ENCODE measurements at regions not wholly inside any gene's neighbourhood (a gene's known extent, or its start where the extent isn't known, plus 50 kb on each side); places are given as distances from the start of the nearest gene placed in this dataset.
"Not testable (repeated sequence)": the region's sequence is repeated elsewhere in the genome, so short reads cannot be mapped to it uniquely, and the experiment has no call there.

DNA sequence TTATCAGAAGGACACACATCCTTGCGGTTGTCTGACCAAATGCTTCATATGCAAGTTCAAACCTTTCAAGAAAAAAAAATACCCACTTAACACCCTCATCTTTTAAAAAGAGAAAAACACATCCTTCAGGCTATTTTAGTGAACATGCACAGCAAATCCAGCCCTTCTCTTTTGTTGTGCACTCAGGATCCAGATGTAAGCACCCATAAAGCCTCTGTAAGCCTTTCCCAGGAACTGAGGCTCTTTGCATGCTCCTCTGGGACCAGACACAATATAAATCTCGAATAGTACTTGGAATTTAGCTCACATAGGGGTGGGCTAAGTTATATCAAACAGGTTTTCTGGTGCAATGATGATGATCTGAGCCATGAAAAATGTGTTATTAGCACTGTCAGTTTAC is 308.8 kb upstream of the FAM98A start:
- H3K9me3 ChIP-seq (ENCODE audit: insufficient read depth, low read depth): no peaks in the 10 kb centered on the region
- no peaks in the 10 kb centered on the region for H4K20me1 ChIP-seq (ENCODE audit: insufficient read depth)
- no peak overlapping the region for H3K4me2 ChIP-seq
- DNase-seq: no peak
- no peak overlapping the region for H3K4me3 ChIP-seq
- intact Hi-C loops (cut with micrococcal nuclease; ENCODE audit: unreplicated experiment): no loop called here
- H3K4me1 ChIP-seq (replicated peaks; ENCODE audit: insufficient read depth): no peaks in the 10 kb centered on the region
- H3K9me2 ChIP-seq (ENCODE audit: insufficient read depth): no peaks in the 10 kb centered on the region
- no peaks in the 10 kb centered on the region for H3K36me3 ChIP-seq (ENCODE audit: low read depth)
- no peak for TF ChIP-seq EZH2 (IDR thresholded peaks at IDR 0.05; ENCODE audit: low read depth)
- TF ChIP-seq, protein P1, sequence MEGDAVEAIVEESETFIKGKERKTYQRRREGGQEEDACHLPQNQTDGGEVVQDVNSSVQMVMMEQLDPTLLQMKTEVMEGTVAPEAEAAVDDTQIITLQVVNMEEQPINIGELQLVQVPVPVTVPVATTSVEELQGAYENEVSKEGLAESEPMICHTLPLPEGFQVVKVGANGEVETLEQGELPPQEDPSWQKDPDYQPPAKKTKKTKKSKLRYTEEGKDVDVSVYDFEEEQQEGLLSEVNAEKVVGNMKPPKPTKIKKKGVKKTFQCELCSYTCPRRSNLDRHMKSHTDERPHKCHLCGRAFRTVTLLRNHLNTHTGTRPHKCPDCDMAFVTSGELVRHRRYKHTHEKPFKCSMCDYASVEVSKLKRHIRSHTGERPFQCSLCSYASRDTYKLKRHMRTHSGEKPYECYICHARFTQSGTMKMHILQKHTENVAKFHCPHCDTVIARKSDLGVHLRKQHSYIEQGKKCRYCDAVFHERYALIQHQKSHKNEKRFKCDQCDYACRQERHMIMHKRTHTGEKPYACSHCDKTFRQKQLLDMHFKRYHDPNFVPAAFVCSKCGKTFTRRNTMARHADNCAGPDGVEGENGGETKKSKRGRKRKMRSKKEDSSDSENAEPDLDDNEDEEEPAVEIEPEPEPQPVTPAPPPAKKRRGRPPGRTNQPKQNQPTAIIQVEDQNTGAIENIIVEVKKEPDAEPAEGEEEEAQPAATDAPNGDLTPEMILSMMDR (conservative IDR thresholded peaks at IDR 0.05): no peak
- H3K79me2 ChIP-seq (ENCODE audit: low read depth): no peaks in the 10 kb centered on the region
- H3K27ac ChIP-seq: no peak overlapping the region
- peaks cover 8% of the 10 kb centered on the region for H3K27me3 ChIP-seq (ENCODE audit: insufficient read depth, low read depth)
- H2AFZ ChIP-seq: no peak overlapping the region
- no peaks in the 10 kb centered on the region for H3F3A ChIP-seq (ENCODE audit: insufficient read depth, low read depth)
- ChIA-PET POLR2A (ENCODE audit: unreplicated experiment) (no interaction called here), CTCF (no interaction called here)
- no TSS peak for BruUV-seq (replicated peaks)

DNA sequence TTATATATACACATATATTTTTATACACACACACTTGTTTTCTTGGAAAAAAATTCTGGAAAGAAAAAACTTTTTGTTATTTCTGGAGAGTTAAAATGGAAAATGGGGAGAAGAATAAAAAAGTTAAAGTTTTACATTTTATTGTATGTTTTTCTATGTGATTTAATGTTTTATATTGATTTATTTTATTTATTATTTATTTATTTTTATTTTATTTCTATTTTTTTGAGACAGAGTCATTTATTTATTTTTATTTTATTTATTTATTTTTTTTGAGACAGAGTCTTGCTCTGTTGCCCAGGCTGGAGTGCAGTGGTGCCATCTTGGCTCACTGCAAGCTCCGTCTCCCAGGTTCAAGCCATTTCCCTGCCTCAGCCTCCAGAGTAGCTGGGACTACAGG is 307.0 kb upstream of the FAM98A start:
- BruUV-seq (replicated peaks); H3F3A ChIP-seq (ENCODE audit: insufficient read depth, low read depth); H3K9me3 ChIP-seq (ENCODE audit: insufficient read depth, low read depth); H3K4me3 ChIP-seq; H4K20me1 ChIP-seq (ENCODE audit: insufficient read depth); CTCF ChIA-PET; H3K9me2 ChIP-seq (ENCODE audit: insufficient read depth); H3K4me2 ChIP-seq; H2AFZ ChIP-seq; H3K27ac ChIP-seq; H3K4me1 ChIP-seq (replicated peaks; ENCODE audit: insufficient read depth); DNase-seq; H3K79me2 ChIP-seq (ENCODE audit: low read depth); intact Hi-C loops (cut with micrococcal nuclease; ENCODE audit: unreplicated experiment); H3K36me3 ChIP-seq (ENCODE audit: low read depth); POLR2A ChIA-PET (ENCODE audit: unreplicated experiment): not testable (repeated sequence)
- peaks cover 12% of the 10 kb centered on the region for H3K27me3 ChIP-seq (ENCODE audit: insufficient read depth, low read depth)

DNA sequence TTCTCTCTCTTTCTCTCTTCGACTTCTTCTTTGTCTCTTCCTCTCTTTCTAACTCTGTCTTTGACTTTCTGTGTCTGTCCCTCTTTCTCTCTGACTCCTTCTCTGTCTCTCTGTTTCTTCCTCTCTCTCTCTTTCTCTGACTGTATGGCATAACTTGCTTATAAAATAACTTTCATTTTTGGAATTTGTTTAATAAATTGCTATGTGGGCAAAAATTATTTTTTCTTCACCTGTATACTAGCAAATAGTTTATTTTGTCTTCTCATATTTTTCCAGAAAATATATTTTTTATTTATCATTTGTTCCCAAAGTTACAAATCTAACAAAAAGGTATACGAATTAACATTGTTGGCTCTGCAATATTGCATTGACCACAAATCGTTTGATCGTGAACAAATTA is 305.7 kb upstream of the FAM98A start:
- H3K27ac ChIP-seq: no peak overlapping the region
- no peaks in the 10 kb centered on the region for H3K4me1 ChIP-seq (replicated peaks; ENCODE audit: insufficient read depth)
- POLR2A ChIA-PET (ENCODE audit: unreplicated experiment): no interaction called here
- no peaks in the 10 kb centered on the region for H3K36me3 ChIP-seq (ENCODE audit: low read depth)
- no peaks in the 10 kb centered on the region for H4K20me1 ChIP-seq (ENCODE audit: insufficient read depth)
- DNase-seq: no peak
- H2AFZ ChIP-seq: 0 out of 2 replicates have a peak overlapping the region, but pooled peaks have one; percentile 61
- H3K9me3 ChIP-seq (ENCODE audit: insufficient read depth, low read depth): no peaks in the 10 kb centered on the region
- H3K4me3 ChIP-seq: no peak overlapping the region
- no peaks in the 10 kb centered on the region for H3K9me2 ChIP-seq (ENCODE audit: insufficient read depth)
- H3F3A ChIP-seq (ENCODE audit: insufficient read depth, low read depth): no peaks in the 10 kb centered on the region
- no peak for TF ChIP-seq EZH2 (IDR thresholded peaks at IDR 0.05; ENCODE audit: low read depth)
- TF ChIP-seq, protein P1 (conservative IDR thresholded peaks at IDR 0.05): no peak
- no peak overlapping the region for H3K4me2 ChIP-seq
- CTCF ChIA-PET: no interaction called here
- no TSS peak for BruUV-seq (replicated peaks)
- H3K27me3 ChIP-seq (ENCODE audit: insufficient read depth, low read depth): peaks cover 12% of the 10 kb centered on the region
- intact Hi-C loops (cut with micrococcal nuclease; ENCODE audit: unreplicated experiment): no loop called here
- no peaks in the 10 kb centered on the region for H3K79me2 ChIP-seq (ENCODE audit: low read depth)

DNA sequence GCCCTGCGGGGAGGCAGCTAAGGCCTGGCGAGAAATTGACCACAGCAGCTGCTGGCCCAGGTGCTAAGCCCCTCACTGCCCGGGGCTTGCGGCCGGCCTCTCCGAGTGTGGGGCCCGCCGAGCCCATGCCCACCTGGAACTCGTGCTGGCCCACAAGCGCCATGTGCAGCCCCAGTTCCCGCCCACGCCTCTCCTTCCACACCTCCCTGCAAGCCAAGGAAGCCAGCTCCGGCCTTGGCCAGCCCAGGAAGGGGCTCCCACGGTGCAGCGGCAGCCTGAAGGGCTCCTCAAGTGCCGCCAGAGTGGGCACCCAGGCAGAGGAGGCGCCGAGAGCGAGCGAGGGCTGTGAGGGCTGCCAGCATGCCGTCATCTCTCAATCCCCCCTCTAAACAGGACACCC is 304.6 kb upstream of the FAM98A start:
- TF ChIP-seq EZH2 (IDR thresholded peaks at IDR 0.05; ENCODE audit: low read depth): no peak
- TF ChIP-seq, protein P1 (conservative IDR thresholded peaks at IDR 0.05): no peak
- Histone ChIP-seq H3K4me2 (no peak overlapping the region), H3K9me2 (ENCODE audit: insufficient read depth) (no peaks in the 10 kb centered on the region), H3K79me2 (ENCODE audit: low read depth) (no peaks in the 10 kb centered on the region), H4K20me1 (ENCODE audit: insufficient read depth) (no peaks in the 10 kb centered on the region), H2AFZ (no peak overlapping the region), H3K9me3 (ENCODE audit: insufficient read depth, low read depth) (no peaks in the 10 kb centered on the region), H3F3A (ENCODE audit: insufficient read depth, low read depth) (no peaks in the 10 kb centered on the region), H3K4me3 (no peak overlapping the region), H3K36me3 (ENCODE audit: low read depth) (no peaks in the 10 kb centered on the region), H3K4me1 (replicated peaks; ENCODE audit: insufficient read depth) (no peaks in the 10 kb centered on the region), H3K27me3 (ENCODE audit: insufficient read depth, low read depth) (peaks cover 12% of the 10 kb centered on the region), H3K27ac (no peak overlapping the region)
- intact Hi-C loops (cut with micrococcal nuclease; ENCODE audit: unreplicated experiment): no loop called here
- DNase-seq: no peak
- no TSS peak for BruUV-seq (replicated peaks)
- ChIA-PET POLR2A (ENCODE audit: unreplicated experiment) (no interaction called here), CTCF (no interaction called here)

All from PC-9 (cell line).